ENCODE measurements at regions not wholly inside any gene's neighbourhood (a gene's known extent, or its start where the extent isn't known, plus 50 kb on each side); places are given as distances from the start of the nearest gene placed in this dataset.

DNA sequence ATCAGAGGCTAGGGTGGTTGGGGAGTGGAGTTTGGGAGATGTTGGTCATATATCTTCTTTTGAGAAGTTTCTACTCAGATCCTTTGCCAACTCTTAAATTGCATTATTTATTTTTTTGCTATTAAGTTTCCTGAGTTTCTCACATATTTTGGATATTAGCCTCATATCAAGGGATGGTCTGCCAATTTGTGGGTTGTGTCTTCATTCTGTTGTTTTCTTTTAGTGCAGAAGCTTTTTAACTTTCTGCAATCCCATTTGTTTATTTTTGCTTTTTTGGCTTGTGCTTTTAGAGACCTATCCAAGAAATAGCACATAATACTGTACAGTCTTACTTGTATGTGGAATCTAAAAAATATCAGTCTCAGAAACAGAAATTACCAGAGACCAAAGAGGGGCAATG lies 509.2 kb upstream of the HS3ST1 start:
- Mint-ChIP-seq H3K9me3 (peaks cover 0 to 4% (median 0%) of the 10 kb centered on the region in 7 donors), H3K27me3 (ENCODE audit: low read depth in 3 of 3) (peaks cover 0 to 2% (median 1%) of the 10 kb centered on the region in 3 donors), H3K4me3 (no peak overlapping the region), H3K4me1 (no peaks in the 10 kb centered on the region), H3K36me3 (no peaks in the 10 kb centered on the region), H3K27ac (no peak overlapping the region)
- Histone ChIP-seq H3K79me2 (ENCODE audit: insufficient read depth, low read length) (no peaks in the 10 kb centered on the region), H3K4me2 (replicated peaks; ENCODE audit: extremely low read depth, low read length, poor library complexity, severe bottlenecking) (no peak overlapping the region), H3K9ac (ENCODE audit: insufficient read depth, low read length, poor library complexity, severe bottlenecking) (no peak overlapping the region), H3K4me3 (replicated peaks in 1 of 3; ENCODE audit: low read depth in 2 of 3, low read length in 3 of 3) (no peak overlapping the region), H3K27me3 (ENCODE audit: control insufficient read depth in 2 of 2, insufficient read depth in 2 of 2, low read length in 2 of 2) (no peaks in the 10 kb centered on the region), H3K9me3 (replicated peaks in 1 of 2; ENCODE audit: control insufficient read depth in 1 of 2, insufficient read depth in 1 of 2, low read length in 2 of 2) (no peaks in the 10 kb centered on the region), H2AFZ (ENCODE audit: insufficient read depth, low read depth, low read length, poor library complexity, severe bottlenecking) (no peak overlapping the region), H4K20me1 (ENCODE audit: insufficient read depth, low read length) (no peaks in the 10 kb centered on the region), H3K4me1 (ENCODE audit: control insufficient read depth in 1 of 2, insufficient read depth in 2 of 2, low read length in 2 of 2) (no peaks in the 10 kb centered on the region), H3K36me3 (replicated peaks in 1 of 2; ENCODE audit: control insufficient read depth in 1 of 2, insufficient read depth in 2 of 2, low read length in 2 of 2) (no peaks in the 10 kb centered on the region), H3K27ac (ENCODE audit: low read depth in 1 of 2, low read length in 2 of 2) (no peak overlapping the region)
- TF ChIP-seq, protein P1, sequence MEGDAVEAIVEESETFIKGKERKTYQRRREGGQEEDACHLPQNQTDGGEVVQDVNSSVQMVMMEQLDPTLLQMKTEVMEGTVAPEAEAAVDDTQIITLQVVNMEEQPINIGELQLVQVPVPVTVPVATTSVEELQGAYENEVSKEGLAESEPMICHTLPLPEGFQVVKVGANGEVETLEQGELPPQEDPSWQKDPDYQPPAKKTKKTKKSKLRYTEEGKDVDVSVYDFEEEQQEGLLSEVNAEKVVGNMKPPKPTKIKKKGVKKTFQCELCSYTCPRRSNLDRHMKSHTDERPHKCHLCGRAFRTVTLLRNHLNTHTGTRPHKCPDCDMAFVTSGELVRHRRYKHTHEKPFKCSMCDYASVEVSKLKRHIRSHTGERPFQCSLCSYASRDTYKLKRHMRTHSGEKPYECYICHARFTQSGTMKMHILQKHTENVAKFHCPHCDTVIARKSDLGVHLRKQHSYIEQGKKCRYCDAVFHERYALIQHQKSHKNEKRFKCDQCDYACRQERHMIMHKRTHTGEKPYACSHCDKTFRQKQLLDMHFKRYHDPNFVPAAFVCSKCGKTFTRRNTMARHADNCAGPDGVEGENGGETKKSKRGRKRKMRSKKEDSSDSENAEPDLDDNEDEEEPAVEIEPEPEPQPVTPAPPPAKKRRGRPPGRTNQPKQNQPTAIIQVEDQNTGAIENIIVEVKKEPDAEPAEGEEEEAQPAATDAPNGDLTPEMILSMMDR (IDR thresholded peaks at IDR 0.05), result no peak
- no peak for DNase-seq
- intact Hi-C loops (cut with micrococcal nuclease), result no loop called here

- TF ChIP-seq, protein P1 (IDR thresholded peaks at IDR 0.05), result no peak
- Histone ChIP-seq H2AFZ (ENCODE audit: insufficient read depth, low read depth, low read length, poor library complexity, severe bottlenecking) (no peak overlapping the region), H3K27ac (ENCODE audit: low read depth in 1 of 2, low read length in 2 of 2) (no peak overlapping the region), H3K4me3 (replicated peaks in 1 of 3; ENCODE audit: low read depth in 2 of 3, low read length in 3 of 3) (no peak overlapping the region), H3K4me1 (ENCODE audit: control insufficient read depth in 1 of 2, insufficient read depth in 2 of 2, low read length in 2 of 2) (no peaks in the 10 kb centered on the region), H3K36me3 (replicated peaks in 1 of 2; ENCODE audit: control insufficient read depth in 1 of 2, insufficient read depth in 2 of 2, low read length in 2 of 2) (no peaks in the 10 kb centered on the region), H3K4me2 (replicated peaks; ENCODE audit: extremely low read depth, low read length, poor library complexity, severe bottlenecking) (no peak overlapping the region), H3K27me3 (ENCODE audit: control insufficient read depth in 2 of 2, insufficient read depth in 2 of 2, low read length in 2 of 2) (no peaks in the 10 kb centered on the region), H3K9me3 (replicated peaks in 1 of 2; ENCODE audit: control insufficient read depth in 1 of 2, insufficient read depth in 1 of 2, low read length in 2 of 2) (no peaks in the 10 kb centered on the region), H3K79me2 (ENCODE audit: insufficient read depth, low read length) (no peaks in the 10 kb centered on the region), H4K20me1 (ENCODE audit: insufficient read depth, low read length) (no peaks in the 10 kb centered on the region), H3K9ac (ENCODE audit: insufficient read depth, low read length, poor library complexity, severe bottlenecking) (no peak overlapping the region)
- Mint-ChIP-seq H3K9me3 (peaks cover 0 to 6% (median 1%) of the 10 kb centered on the region in 7 donors), H3K4me3 (no peak overlapping the region), H3K36me3 (no peaks in the 10 kb centered on the region), H3K27ac (no peak overlapping the region), H3K27me3 (ENCODE audit: low read depth in 3 of 3) (peaks cover 0 to 1% (median 0%) of the 10 kb centered on the region in 3 donors), H3K4me1 (peaks cover 6% of the 10 kb centered on the region)
- intact Hi-C loops (cut with micrococcal nuclease), result no loop called here
- no peak for DNase-seq
- WGBS (ENCODE audit: insufficient coverage), result no CpG with 5 or more reads among the region's 2 CpGs
Observed at GRCh38 chr4:11931266-11931820, 502.6 kb upstream of the HS3ST1 start.
